Activated CD8-positive, alpha-beta T cell treated with anti-CD3 and anti-CD28 coated beads for 36 hours (primary cell): ENCODE measurements at regions not wholly inside any gene's neighbourhood (a gene's known extent, or its start where the extent isn't known, plus 50 kb on each side); places are given as distances from the start of the nearest gene placed in this dataset.

Source experiments
- ATAC-seq: fragments of 200-7000 bp; cut with Tn5 transposase; one replicate; pipeline ENCODE4 v1.10.0; 2021; ENCODE audit warnings: mild to moderate bottlenecking, moderate library complexity
- CTCF ChIA-PET: fragments of 350-600 bp; sonication (Branson Sonifier 250); formaldehyde crosslinking; loops from one replicate; lab custom pipeline; 2021; ENCODE audit warnings: antibody characterized with exemption; lab: Charles Lee
- POLR2A ChIA-PET: fragments of 350-600 bp; sonication (Branson Sonifier 250); formaldehyde crosslinking; loops from one replicate; lab custom pipeline; 2021; ENCODE audit warnings: antibody characterized with exemption; lab: Charles Lee
- DNase-seq: peaks from one replicate; pipeline ENCODE4 v3.0.0-alpha.2; 2020
- H3K27ac Mint-ChIP-seq: one replicate; pipeline ENCODE4 v1.8.0; 2021; ENCODE audit warnings: mild to moderate bottlenecking, mixed read lengths
- H3K27me3 Mint-ChIP-seq: one replicate; pipeline ENCODE4 v1.8.0; 2021; ENCODE audit warnings: mixed read lengths
- H3K36me3 Mint-ChIP-seq: one replicate; pipeline ENCODE4 v1.8.0; 2021; ENCODE audit warnings: low read depth, mixed read lengths
- H3K4me1 Mint-ChIP-seq: one replicate; pipeline ENCODE4 v1.8.0; 2021; ENCODE audit warnings: low read depth, mixed read lengths
- H3K4me3 Mint-ChIP-seq: one replicate; pipeline ENCODE4 v1.8.0; 2021; ENCODE audit warnings: mild to moderate bottlenecking, moderate library complexity, mixed read lengths
- H3K9me3 Mint-ChIP-seq: one replicate; pipeline ENCODE4 v1.8.0; 2021; ENCODE audit warnings: mixed read lengths
- CTCF ChIP-seq: fragments of 200-600 bp; IDR thresholded peaks from one replicate; pipeline ENCODE4 v1.8.0; 2022; ENCODE audit warnings: antibody characterized with exemption, mild to moderate bottlenecking
- intact Hi-C: fragments of 100-400 bp; cut with micrococcal nuclease; formaldehyde crosslinking; loops from one replicate; pipeline ENCODE4 v1.10.0; 2022

DNA sequence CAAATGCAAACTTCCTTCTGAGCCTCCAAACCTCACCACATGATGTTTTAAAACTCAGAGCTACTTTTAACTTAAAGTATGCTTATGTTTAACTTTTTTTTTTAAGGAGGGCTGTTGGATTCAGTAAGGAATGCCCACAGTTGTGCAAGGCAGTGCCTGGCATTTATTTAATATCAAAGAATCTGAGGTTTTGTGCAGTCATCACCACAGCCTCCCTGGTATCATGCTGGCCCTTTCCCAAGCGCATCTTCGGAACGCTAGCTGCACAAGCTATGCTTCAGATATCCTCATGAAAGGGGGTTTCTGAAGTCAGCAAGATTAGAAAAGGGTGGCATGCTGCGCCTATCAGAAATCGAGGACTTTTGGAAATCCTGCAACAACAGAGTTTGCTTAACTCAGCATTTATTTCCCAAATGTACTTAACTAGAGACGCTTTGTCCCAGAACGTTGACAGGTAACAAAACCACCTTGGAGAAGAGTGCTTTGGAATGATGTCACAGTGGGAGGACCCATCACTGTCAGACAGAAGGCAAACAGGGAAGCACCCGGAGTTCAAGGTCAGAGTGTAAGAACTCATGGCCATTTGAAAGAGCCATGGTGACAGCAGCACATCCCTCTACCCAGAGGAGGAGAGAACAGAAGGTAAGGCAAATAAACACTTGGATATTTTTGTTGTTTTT is 120.2 kb upstream of the IGF1R start:
- Mint-ChIP-seq H3K4me1 (no peaks in the 10 kb centered on the region), H3K27me3 (peaks cover 8% of the 10 kb centered on the region), H3K27ac (no peak overlapping the region), H3K4me3 (no peak overlapping the region), H3K9me3 (no peaks in the 10 kb centered on the region), H3K36me3 (no peaks in the 10 kb centered on the region)
- no peak for TF ChIP-seq CTCF
- DNase-seq (no peak), ATAC-seq (no peak)
- ChIA-PET CTCF (interaction anchor here (2.9 kb wide), 1 partner anchor 9 kb away, joined by 13 read pairs; no protein-coding TSS in a partner anchor), POLR2A (no interaction called here)
- intact Hi-C loops = no loop called here

DNA sequence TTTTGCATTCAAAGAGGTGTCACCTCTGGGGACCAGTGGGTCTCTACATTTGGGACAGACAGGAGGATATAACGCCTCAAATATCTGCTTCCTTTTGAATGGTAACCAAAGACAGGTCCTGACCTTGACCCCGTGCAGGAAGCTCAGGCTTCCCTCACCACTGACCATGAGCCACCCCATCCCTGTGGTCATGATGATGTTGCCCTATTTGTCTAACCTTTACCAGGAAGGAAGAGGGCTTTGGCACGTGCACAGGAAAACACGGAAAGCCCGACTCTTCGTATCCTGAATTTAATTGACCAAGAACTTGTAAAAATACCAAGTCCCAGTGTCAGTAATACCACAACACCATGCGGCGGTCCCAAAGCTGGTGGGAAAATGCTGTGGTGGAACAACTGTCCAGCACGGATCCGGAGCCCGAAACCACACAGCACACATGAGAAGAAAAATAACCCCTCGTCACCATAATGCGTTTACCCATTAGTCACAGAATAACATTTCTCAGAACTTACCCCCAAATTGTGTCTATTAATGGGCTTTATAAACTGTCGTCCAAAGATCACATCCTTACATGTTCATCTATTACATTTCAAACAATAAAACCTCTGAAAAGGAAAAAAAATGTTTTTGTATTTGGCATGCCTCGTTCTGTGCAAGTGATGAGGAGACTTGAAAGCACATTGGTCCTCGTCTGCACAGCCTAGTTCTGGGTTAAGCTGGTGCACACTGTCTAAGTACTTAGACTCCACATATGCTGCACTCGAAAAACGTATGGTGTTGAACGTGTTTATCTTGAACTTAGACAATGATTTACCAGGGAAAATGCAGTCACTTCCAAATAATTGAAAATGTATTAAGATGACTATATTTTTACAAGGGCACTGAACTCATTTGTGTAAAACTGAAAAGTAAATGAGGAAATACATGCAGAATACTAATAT is 118.9 kb upstream of the IGF1R start:
- H3K27ac Mint-ChIP-seq = no peak overlapping the region
- DNase-seq (no peak), ATAC-seq (no peak)
- ChIA-PET POLR2A (no interaction called here), CTCF (interaction anchor here (1.8 to 2.9 kb wide), 2 partner anchors 10 to 11 kb away, joined by 7 to 13 read pairs; no protein-coding TSS in a partner anchor)
- intact Hi-C loops = no loop called here
- no peaks in the 10 kb centered on the region for H3K4me1 Mint-ChIP-seq
- no peak for TF ChIP-seq CTCF
- H3K27me3 Mint-ChIP-seq = peaks cover 8% of the 10 kb centered on the region
- no peaks in the 10 kb centered on the region for H3K9me3 Mint-ChIP-seq
- no peaks in the 10 kb centered on the region for H3K36me3 Mint-ChIP-seq
- no peak overlapping the region for H3K4me3 Mint-ChIP-seq

GRCh38 chr15:98530570-98530969 is 117.8 kb upstream of the IGF1R start:
- ChIA-PET POLR2A (no interaction called here), CTCF (interaction anchor here (0.8 to 1.8 kb wide), 2 partner anchors 12 to 83 kb away, joined by 3 to 7 read pairs; no protein-coding TSS in a partner anchor)
- Mint-ChIP-seq H3K27ac (no peak overlapping the region), H3K27me3 (peaks cover 8% of the 10 kb centered on the region), H3K9me3 (no peaks in the 10 kb centered on the region), H3K36me3 (no peaks in the 10 kb centered on the region), H3K4me3 (no peak overlapping the region), H3K4me1 (no peaks in the 10 kb centered on the region)
- ATAC-seq (no peak), DNase-seq (no peak)
- intact Hi-C loops = no loop called here
- no peak for TF ChIP-seq CTCF

DNA sequence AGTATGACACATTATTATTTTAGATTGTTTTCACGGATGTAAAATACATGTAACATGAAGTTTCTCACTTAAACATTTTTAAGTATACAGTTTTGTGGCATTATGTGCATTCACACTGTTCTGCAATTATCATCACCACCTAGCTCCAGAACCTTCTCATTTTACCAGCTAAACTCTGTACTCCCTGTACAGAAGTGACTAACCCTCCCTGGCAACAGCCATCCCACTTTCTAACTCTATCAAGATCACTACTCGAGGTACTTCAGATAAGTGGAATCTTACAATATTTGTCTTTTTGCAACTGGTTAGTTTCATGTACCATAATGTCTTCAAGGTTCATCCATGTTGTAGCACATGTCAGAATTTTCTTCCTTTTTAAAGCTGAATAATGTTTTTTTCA is 116.3 kb upstream of the IGF1R start:
- H3K9me3 Mint-ChIP-seq = no peaks in the 10 kb centered on the region
- no peak overlapping the region for H3K27ac Mint-ChIP-seq
- no peak for TF ChIP-seq CTCF
- ChIA-PET CTCF (no interaction called here), POLR2A (no interaction called here)
- no peaks in the 10 kb centered on the region for H3K4me1 Mint-ChIP-seq
- no peak for DNase-seq
- H3K27me3 Mint-ChIP-seq = peaks cover 6% of the 10 kb centered on the region
- no peak for ATAC-seq
- H3K4me3 Mint-ChIP-seq = no peak overlapping the region
- intact Hi-C loops = no loop called here
- H3K36me3 Mint-ChIP-seq = no peaks in the 10 kb centered on the region

- POLR2A ChIA-PET = no interaction called here
- H3K9me3 Mint-ChIP-seq = no peaks in the 10 kb centered on the region
- no peak overlapping the region for H3K4me3 Mint-ChIP-seq
- no peak for TF ChIP-seq CTCF
- peaks cover 6% of the 10 kb centered on the region for H3K27me3 Mint-ChIP-seq
- intact Hi-C loops = no loop called here
- H3K36me3 Mint-ChIP-seq = no peaks in the 10 kb centered on the region
- ATAC-seq = no peak
- CTCF ChIA-PET = no interaction called here
- DNase-seq = no peak
- no peak overlapping the region for H3K27ac Mint-ChIP-seq
- H3K4me1 Mint-ChIP-seq = no peaks in the 10 kb centered on the region
Measured at GRCh38 chr15:98536976-98537375, 111.4 kb upstream of the IGF1R start.
